Psoas muscle (tissue), 7 donors: ENCODE measurements at regions not wholly inside any gene's neighbourhood (a gene's known extent, or its start where the extent isn't known, plus 50 kb on each side); places are given as distances from the start of the nearest gene placed in this dataset.

Experiments used
- ATAC-seq, 4 donors: fragments of 200-7000 bp; cut with Tn5 transposase; one replicate each; pipeline ENCODE4 v1.9.1; 2020; ENCODE audit warnings: moderate library complexity in 3 of 4, mild to moderate bottlenecking in 2 of 4
- DNase-seq, 2 donors: peaks; one replicate each; pipeline ENCODE4 v3.0.0-alpha.2; 2020
- H3K27ac ChIP-seq: fragments of 200-600 bp; one replicate; pipeline ENCODE4 v1.8.0; 2022
- H3K27me3 ChIP-seq, 3 donors: fragments of 200-600 bp in 1 of 3; one replicate each; pipeline versions ENCODE4 v1.6.1 to v1.8.0; 2013 to 2022; ENCODE audit warnings: low read length in 2 of 3, mild to moderate bottlenecking in 2 of 3, moderate library complexity in 1 of 3; ENCODE audit not compliant: insufficient read depth in 3 of 3
- H3K36me3 ChIP-seq, 2 donors: fragments of 200-600 bp in 1 of 2; one replicate each; pipeline versions ENCODE4 v1.6.1 to v1.8.0; 2013 to 2022; ENCODE audit warnings: low read depth in 1 of 2, mild to moderate bottlenecking in 1 of 2, moderate library complexity in 1 of 2; ENCODE audit not compliant: insufficient read depth in 1 of 2
- H3K4me1 ChIP-seq: fragments of 200-600 bp; one replicate; pipeline ENCODE4 v1.8.0; 2022
- H3K4me3 ChIP-seq: fragments of 200-600 bp; one replicate; pipeline ENCODE4 v1.8.0; 2022; ENCODE audit warnings: mild to moderate bottlenecking
- H3K9me3 ChIP-seq: fragments of 200-600 bp; one replicate; pipeline ENCODE4 v1.8.0; 2022
- CTCF ChIP-seq: fragments of 200-600 bp; IDR thresholded peaks from one replicate; pipeline ENCODE4 v1.8.0; 2022; ENCODE audit warnings: antibody characterized with exemption
- WGBS, 3 donors: extraction: QIAGEN DNeasy Blood & Tissue Kit; methylation state at CpG; one replicate each; pipeline versions ENCODE4 v1.1.6 to v1.1.7; 2013; 5-methylcytosine and 5-hydroxymethylcytosine counted together
- intact Hi-C, 2 donors: fragments of 100-400 bp; cut with DNase I; formaldehyde crosslinking; loops; one replicate each; pipeline versions ENCODE4 v1.11.0 to v1.14.2; 2022
- donor health status: healthy with polysubstance abuse.
- donor health status: DM: no; HTN: no; CAD: no; lungs with moderate emphysema.
- donor health status: Bipolar disorder and iron deficiency.
- donor health status: healthy.
- donor health status: DM: yes; HTN: yes; CAD: no.
- donor health status: DM: no; HTN: no; CAD: no.
- donor health status: DM: yes; HTN: yes; CAD: no.

GRCh38 chr14:85391892-85392291 is 138.1 kb upstream of the FLRT2 start:
- TF ChIP-seq CTCF: no peak
- H3K4me3 ChIP-seq: no peak overlapping the region
- intact Hi-C loops: no loop called here
- H3K4me1 ChIP-seq: no peaks in the 10 kb centered on the region
- no peaks in the 10 kb centered on the region for H3K27me3 ChIP-seq
- no peaks in the 10 kb centered on the region for H3K36me3 ChIP-seq
- DNase-seq: no peak
- no peak for ATAC-seq
- H3K27ac ChIP-seq: no peak overlapping the region
- no peaks in the 10 kb centered on the region for H3K9me3 ChIP-seq
- 67 to 91% (median 87%) methylated on average over 3 of the region's 3 CpGs for WGBS, 3 donors

GRCh38 chr14:85399186-85399585 is 130.8 kb upstream of the FLRT2 start:
- Histone ChIP-seq H3K4me3 (no peak overlapping the region), H3K27me3 (no peaks in the 10 kb centered on the region), H3K27ac (no peak overlapping the region), H3K4me1 (no peaks in the 10 kb centered on the region), H3K36me3 (no peaks in the 10 kb centered on the region), H3K9me3 (no peaks in the 10 kb centered on the region)
- 66 to 75% (median 67%) methylated on average over 2 of the region's 2 CpGs for WGBS, 3 donors
- no peak for TF ChIP-seq CTCF
- ATAC-seq (no peak), DNase-seq (no peak)
- intact Hi-C loops: no loop called here

- Histone ChIP-seq H3K4me1 (no peaks in the 10 kb centered on the region), H3K27ac (no peak overlapping the region), H3K27me3 (no peaks in the 10 kb centered on the region), H3K9me3 (no peaks in the 10 kb centered on the region), H3K36me3 (no peaks in the 10 kb centered on the region), H3K4me3 (no peak overlapping the region)
- DNase-seq: no peak
- intact Hi-C loops: no loop called here
- no peak for ATAC-seq
- WGBS, 3 donors: 66 to 70% (median 66%) methylated on average over 3 of the region's 3 CpGs
- TF ChIP-seq CTCF: no peak
These were observed 129.3 kb upstream of the FLRT2 start for GRCh38 chr14:85400678-85401077.

GRCh38 chr14:85401384-85401783 is 128.6 kb upstream of the FLRT2 start:
- H3K27me3 ChIP-seq: no peaks in the 10 kb centered on the region
- DNase-seq: no peak
- no peaks in the 10 kb centered on the region for H3K9me3 ChIP-seq
- no peak overlapping the region for H3K4me3 ChIP-seq
- intact Hi-C loops: no loop called here
- TF ChIP-seq CTCF: no peak
- 8 to 32% (median 30%) methylated on average over 1 of the region's 1 CpG for WGBS, 3 donors
- no peaks in the 10 kb centered on the region for H3K36me3 ChIP-seq
- ATAC-seq: no peak
- no peak overlapping the region for H3K27ac ChIP-seq
- H3K4me1 ChIP-seq: no peaks in the 10 kb centered on the region

- Histone ChIP-seq H3K27me3 (no peaks in the 10 kb centered on the region), H3K4me1 (no peaks in the 10 kb centered on the region), H3K4me3 (no peak overlapping the region), H3K36me3 (no peaks in the 10 kb centered on the region), H3K9me3 (no peaks in the 10 kb centered on the region), H3K27ac (no peak overlapping the region)
- WGBS, 3 donors: 51 to 67% (median 60%) methylated on average over 7 of the region's 7 CpGs
- TF ChIP-seq CTCF: no peak
- DNase-seq (no peak), ATAC-seq (no peak)
- intact Hi-C loops: no loop called here
These were observed 127.3 kb upstream of the FLRT2 start for GRCh38 chr14:85402569-85403162.
